ENCODE measurements at regions not wholly inside any gene's neighbourhood (a gene's known extent, or its start where the extent isn't known, plus 50 kb on each side); places are given as distances from the start of the nearest gene placed in this dataset.
A peak's percentile ranks its signal among the peaks of the same experiment; 100 is the strongest.

GRCh38 chr5:149437391-149438040 is 58.4 kb upstream of the IL17B start:
- POLR2A ChIA-PET: no interaction called here
- no peak overlapping the region for H3K4me3 ChIP-seq (ENCODE audit: low read depth, low read length)
- CTCF ChIA-PET: interaction anchor here (1.0 to 35.1 kb wide), 6 partner anchors 11 to 131 kb away, joined by 3 to 737 read pairs (median 436); partner anchors contain the start of genes CSNK1A1 and IL17B
- no peak for TF ChIP-seq CTCF (IDR thresholded peaks at IDR 0.05; ENCODE audit: insufficient read depth, low read length, missing control alignments)
- DNase-seq (ENCODE audit: low read depth, low spot score): no peak

DNA sequence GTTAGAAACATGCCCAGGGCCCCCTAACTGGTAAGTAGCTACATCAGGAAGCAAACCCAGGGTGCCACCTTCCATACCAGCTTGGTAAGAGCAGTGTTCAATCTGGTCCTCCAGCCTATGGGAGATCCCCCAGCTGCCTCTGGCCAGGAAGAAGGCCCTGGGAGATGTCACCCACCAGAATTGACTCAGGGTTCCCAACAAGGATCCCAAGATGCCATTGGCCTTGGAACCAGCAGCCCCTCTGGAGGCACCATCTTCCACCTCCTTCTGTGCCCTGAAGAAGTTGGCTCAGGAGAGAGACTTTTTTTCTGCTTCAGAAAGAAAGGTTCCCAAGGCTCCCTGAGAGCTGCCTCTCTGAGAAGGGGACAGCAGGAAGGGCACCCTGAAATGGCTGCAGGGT is 56.6 kb upstream of the IL17B start:
- ChIA-PET POLR2A (interaction anchor here (0.7 to 3.6 kb wide), 12 partner anchors 26 to 129 kb away, joined by 3 to 29 read pairs (median 9); partner anchors contain the start of genes CSNK1A1 and IL17B), CTCF (interaction anchor here (0.9 to 35.1 kb wide), 12 partner anchors 10 to 183 kb away, joined by 3 to 737 read pairs (median 19); partner anchors contain the start of genes CSNK1A1 and IL17B)
- no peak for DNase-seq (ENCODE audit: low read depth, low spot score)
- H3K4me3 ChIP-seq (ENCODE audit: low read depth, low read length): no peak overlapping the region
- no peak for TF ChIP-seq CTCF (IDR thresholded peaks at IDR 0.05; ENCODE audit: insufficient read depth, low read length, missing control alignments)

DNA sequence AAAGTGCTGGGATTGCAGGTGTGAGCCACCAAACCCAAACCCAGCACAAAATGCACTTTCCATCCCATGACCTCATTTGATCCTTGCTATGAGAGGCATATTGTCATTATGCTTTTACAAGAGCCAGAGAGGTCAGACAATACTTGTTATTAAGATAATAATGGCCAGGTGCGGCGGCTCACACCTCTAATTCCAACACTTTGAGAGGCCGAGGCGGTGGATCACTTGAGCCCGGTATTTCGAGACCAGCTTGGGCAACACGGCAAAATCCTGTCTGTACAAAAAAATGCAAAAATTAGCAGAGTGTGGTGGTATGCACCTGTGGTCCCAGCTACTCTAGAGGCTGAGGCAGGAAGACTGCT is 55.9 kb upstream of the IL17B start:
- POLR2A ChIA-PET: interaction anchor here (0.8 to 3.6 kb wide), 16 partner anchors 18 to 132 kb away, joined by 3 to 29 read pairs (median 10); partner anchors contain the start of gene IL17B
- CTCF ChIA-PET: interaction anchor here (0.6 to 35.1 kb wide), 22 partner anchors 11 to 184 kb away, joined by 3 to 737 read pairs (median 6); partner anchors contain the start of genes CSNK1A1, GRPEL2, IL17B and PCYOX1L
- TF ChIP-seq CTCF (IDR thresholded peaks at IDR 0.05; ENCODE audit: insufficient read depth, low read length, missing control alignments): no peak
- DNase-seq (ENCODE audit: low read depth, low spot score): no peak
- H3K4me3 ChIP-seq (ENCODE audit: low read depth, low read length): no peak overlapping the region

GRCh38 chr5:149434162-149435014 is 55.3 kb upstream of the IL17B start:
- H3K4me3 ChIP-seq (ENCODE audit: low read depth, low read length): no peak overlapping the region
- POLR2A ChIA-PET: interaction anchor here (0.7 to 3.6 kb wide), 23 partner anchors 11 to 132 kb away, joined by 3 to 29 read pairs (median 8); partner anchors contain the start of genes CSNK1A1, IL17B and PCYOX1L
- CTCF ChIA-PET: interaction anchor here (0.6 to 35.1 kb wide), 25 partner anchors 8 to 171 kb away, joined by 3 to 737 read pairs (median 5); partner anchors contain the start of genes CSNK1A1, GRPEL2, IL17B and PCYOX1L
- peak; percentile 86 for TF ChIP-seq CTCF (IDR thresholded peaks at IDR 0.05; ENCODE audit: insufficient read depth, low read length, missing control alignments)
- no peak for DNase-seq (ENCODE audit: low read depth, low spot score)

GRCh38 chr5:149433524-149434131 is 54.5 kb upstream of the IL17B start:
- no peak for TF ChIP-seq CTCF (IDR thresholded peaks at IDR 0.05; ENCODE audit: insufficient read depth, low read length, missing control alignments)
- ChIA-PET CTCF (interaction anchor here (0.7 to 35.1 kb wide), 20 partner anchors 9 to 134 kb away, joined by 3 to 737 read pairs (median 10); partner anchors contain the start of genes CSNK1A1, GRPEL2, IL17B and PCYOX1L), POLR2A (interaction anchor here (0.7 to 3.6 kb wide), 22 partner anchors 11 to 131 kb away, joined by 3 to 29 read pairs (median 8); partner anchors contain the start of genes CSNK1A1, IL17B and PCYOX1L)
- H3K4me3 ChIP-seq (ENCODE audit: low read depth, low read length): no peak overlapping the region
- DNase-seq (ENCODE audit: low read depth, low spot score): peak; percentile 71

Measured in AG04449 (cell line).